ENCODE measurements at regions not wholly inside any gene's neighbourhood (a gene's known extent, or its start where the extent isn't known, plus 50 kb on each side); places are given as distances from the start of the nearest gene placed in this dataset.

DNA sequence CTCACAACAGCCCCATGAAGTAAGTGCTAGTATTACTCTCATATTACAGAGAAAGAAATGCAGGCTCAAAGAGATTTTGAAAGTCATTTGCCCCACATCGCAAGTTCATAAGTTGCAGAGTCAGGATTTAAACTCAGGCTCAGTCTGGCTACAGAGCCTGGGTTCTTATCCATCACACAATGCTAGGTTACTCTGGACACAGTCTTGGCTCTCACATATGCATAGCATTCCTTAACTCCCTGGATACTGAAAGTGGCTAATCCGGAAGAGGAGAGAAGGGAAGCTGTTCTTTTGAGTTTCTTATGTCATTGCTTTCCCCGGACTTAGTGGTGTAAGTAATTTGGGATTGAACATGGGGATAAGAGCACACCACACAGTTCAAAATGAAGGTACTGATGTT lies 357.4 kb upstream of the PLXNA2 start:
- H3K4me3 ChIP-seq, result no peak overlapping the region
- no peaks in the 10 kb centered on the region for H3K27me3 ChIP-seq
- no peaks in the 10 kb centered on the region for H3K4me1 ChIP-seq
- no peak for TF ChIP-seq POLR2AphosphoS5 (IDR thresholded peaks at IDR 0.05; ENCODE audit: insufficient read depth in 1 of 2, low read depth in 1 of 2)
- TF ChIP-seq, protein P1, sequence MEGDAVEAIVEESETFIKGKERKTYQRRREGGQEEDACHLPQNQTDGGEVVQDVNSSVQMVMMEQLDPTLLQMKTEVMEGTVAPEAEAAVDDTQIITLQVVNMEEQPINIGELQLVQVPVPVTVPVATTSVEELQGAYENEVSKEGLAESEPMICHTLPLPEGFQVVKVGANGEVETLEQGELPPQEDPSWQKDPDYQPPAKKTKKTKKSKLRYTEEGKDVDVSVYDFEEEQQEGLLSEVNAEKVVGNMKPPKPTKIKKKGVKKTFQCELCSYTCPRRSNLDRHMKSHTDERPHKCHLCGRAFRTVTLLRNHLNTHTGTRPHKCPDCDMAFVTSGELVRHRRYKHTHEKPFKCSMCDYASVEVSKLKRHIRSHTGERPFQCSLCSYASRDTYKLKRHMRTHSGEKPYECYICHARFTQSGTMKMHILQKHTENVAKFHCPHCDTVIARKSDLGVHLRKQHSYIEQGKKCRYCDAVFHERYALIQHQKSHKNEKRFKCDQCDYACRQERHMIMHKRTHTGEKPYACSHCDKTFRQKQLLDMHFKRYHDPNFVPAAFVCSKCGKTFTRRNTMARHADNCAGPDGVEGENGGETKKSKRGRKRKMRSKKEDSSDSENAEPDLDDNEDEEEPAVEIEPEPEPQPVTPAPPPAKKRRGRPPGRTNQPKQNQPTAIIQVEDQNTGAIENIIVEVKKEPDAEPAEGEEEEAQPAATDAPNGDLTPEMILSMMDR (IDR thresholded peaks at IDR 0.05), result no peak
- intact Hi-C loops (cut with DNase I), result no loop called here
- H3K27ac ChIP-seq, result no peak overlapping the region
- H3K36me3 ChIP-seq, result no peaks in the 10 kb centered on the region
- no peaks in the 10 kb centered on the region for H3K9me3 ChIP-seq
- DNase-seq (ENCODE audit: extremely low spot score in 2 of 2), result peak; percentile 2 to 20

DNA sequence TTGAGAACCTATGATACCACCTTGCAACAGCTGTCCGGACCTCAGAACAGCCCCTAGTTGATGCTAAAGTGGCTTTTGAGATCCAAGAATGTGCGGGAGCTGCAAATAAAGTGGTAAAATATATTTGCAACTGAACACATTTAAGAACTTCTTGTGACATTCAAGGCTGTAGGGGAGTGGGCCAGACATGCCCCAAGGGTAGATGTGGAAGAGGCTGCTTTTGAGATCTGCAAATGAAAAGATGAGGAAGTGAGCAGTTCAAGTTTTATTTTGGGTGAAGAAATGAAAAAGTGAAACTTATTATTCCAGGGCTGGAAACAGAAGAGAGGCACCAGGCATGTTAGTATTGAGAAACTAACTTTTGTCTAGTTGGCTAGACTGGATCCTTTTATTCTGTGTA lies 359.5 kb upstream of the PLXNA2 start:
- H3K36me3 ChIP-seq, result no peaks in the 10 kb centered on the region
- no peaks in the 10 kb centered on the region for H3K9me3 ChIP-seq
- no peaks in the 10 kb centered on the region for H3K4me1 ChIP-seq
- H3K27me3 ChIP-seq, result no peaks in the 10 kb centered on the region
- TF ChIP-seq POLR2A (IDR thresholded peaks at IDR 0.05) (no peak), POLR2AphosphoS5 (IDR thresholded peaks at IDR 0.05; ENCODE audit: insufficient read depth in 1 of 2, low read depth in 1 of 2) (no peak)
- TF ChIP-seq, protein P1 (IDR thresholded peaks at IDR 0.05), result no peak
- H3K4me3 ChIP-seq, result no peak overlapping the region
- intact Hi-C loops (cut with DNase I), result no loop called here
- no peak overlapping the region for H3K27ac ChIP-seq
- peak in 1 of 2 donors; percentile 40 for DNase-seq (ENCODE audit: extremely low spot score in 2 of 2)

DNA sequence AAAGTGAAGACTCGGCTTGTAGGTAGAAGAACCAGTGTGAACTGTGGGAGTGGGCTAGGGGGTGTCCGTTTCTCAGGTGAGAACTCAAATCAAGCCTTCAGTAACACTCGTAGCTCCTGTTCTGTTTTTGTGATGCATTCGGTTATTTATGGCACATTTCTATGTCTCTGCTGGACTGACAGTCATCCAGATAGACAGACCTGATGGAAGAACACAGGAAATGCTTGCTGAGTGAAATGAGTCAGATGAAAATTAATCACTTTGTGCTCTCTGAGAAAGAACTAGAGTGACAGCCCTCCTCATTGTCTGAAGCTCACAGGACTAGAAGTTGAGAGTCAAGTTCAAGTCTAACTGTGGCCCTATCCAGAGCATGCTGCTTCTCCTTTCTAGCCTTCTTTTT lies 360.1 kb upstream of the PLXNA2 start:
- intact Hi-C loops (cut with DNase I), result no loop called here
- peak in 1 of 2 donors; percentile 28 for DNase-seq (ENCODE audit: extremely low spot score in 2 of 2)
- H3K36me3 ChIP-seq, result no peaks in the 10 kb centered on the region
- H3K9me3 ChIP-seq, result no peaks in the 10 kb centered on the region
- H3K4me3 ChIP-seq, result no peak overlapping the region
- H3K27me3 ChIP-seq, result no peaks in the 10 kb centered on the region
- H3K4me1 ChIP-seq, result no peaks in the 10 kb centered on the region
- H3K27ac ChIP-seq, result no peak overlapping the region
- TF ChIP-seq, protein P1 (IDR thresholded peaks at IDR 0.05), result no peak
- no peak for TF ChIP-seq POLR2A (IDR thresholded peaks at IDR 0.05)
- no peak for TF ChIP-seq POLR2AphosphoS5 (IDR thresholded peaks at IDR 0.05; ENCODE audit: insufficient read depth in 1 of 2, low read depth in 1 of 2)

DNA sequence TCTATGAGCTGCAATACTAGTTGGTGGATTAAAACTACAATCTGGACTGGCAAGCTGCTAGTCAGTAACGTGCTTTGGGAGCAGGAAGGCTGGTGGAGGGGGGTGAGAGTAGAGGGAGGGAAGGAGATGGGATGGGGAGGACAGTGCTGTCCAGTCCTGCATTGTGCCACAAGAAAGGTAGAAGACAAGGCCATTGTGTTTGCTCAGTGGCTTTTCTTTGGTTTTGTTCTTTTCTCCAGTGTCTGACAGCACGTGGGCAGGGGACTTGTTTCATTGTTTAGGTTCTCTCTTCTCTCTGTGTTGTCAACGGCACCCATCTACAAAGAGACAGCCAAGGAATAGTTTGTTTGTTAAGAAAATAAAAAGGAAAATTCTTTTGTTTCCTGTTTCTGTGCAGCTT lies 362.8 kb upstream of the PLXNA2 start:
- Histone ChIP-seq H3K27me3 (no peaks in the 10 kb centered on the region), H3K9me3 (no peaks in the 10 kb centered on the region), H3K4me1 (no peaks in the 10 kb centered on the region), H3K36me3 (no peaks in the 10 kb centered on the region), H3K4me3 (no peak overlapping the region), H3K27ac (no peak overlapping the region)
- peak in 1 of 2 donors; percentile 34 for DNase-seq (ENCODE audit: extremely low spot score in 2 of 2)
- TF ChIP-seq POLR2A (IDR thresholded peaks at IDR 0.05), result no peak
- no peak for TF ChIP-seq POLR2AphosphoS5 (IDR thresholded peaks at IDR 0.05; ENCODE audit: insufficient read depth in 1 of 2, low read depth in 1 of 2)
- TF ChIP-seq, protein P1 (IDR thresholded peaks at IDR 0.05), result no peak
- intact Hi-C loops (cut with DNase I), result no loop called here

DNA sequence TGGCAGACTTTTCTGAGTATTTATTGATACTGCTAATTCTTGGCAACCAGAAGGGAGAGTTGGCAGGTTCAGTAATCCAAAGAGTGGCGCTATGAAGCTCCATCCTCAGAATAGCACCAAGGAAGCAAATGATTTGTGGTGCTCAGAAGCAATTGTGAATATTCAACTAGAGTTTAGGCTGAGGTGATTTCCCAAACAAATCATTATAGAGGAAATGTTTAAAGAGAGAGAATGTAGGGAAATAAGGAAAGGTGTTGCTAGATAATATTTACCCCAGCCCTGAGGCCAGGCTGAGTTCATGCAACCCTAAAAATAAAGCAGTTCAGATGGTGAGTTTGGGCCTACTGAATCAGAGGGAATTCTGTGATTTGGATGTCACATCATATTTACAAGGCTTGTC lies 363.4 kb upstream of the PLXNA2 start:
- Histone ChIP-seq H3K27ac (no peak overlapping the region), H3K4me3 (no peak overlapping the region), H3K9me3 (no peaks in the 10 kb centered on the region), H3K27me3 (no peaks in the 10 kb centered on the region), H3K4me1 (no peaks in the 10 kb centered on the region), H3K36me3 (no peaks in the 10 kb centered on the region)
- DNase-seq (ENCODE audit: extremely low spot score in 2 of 2), result peak in 1 of 2 donors; percentile 9
- intact Hi-C loops (cut with DNase I), result no loop called here
- TF ChIP-seq POLR2AphosphoS5 (IDR thresholded peaks at IDR 0.05; ENCODE audit: insufficient read depth in 1 of 2, low read depth in 1 of 2) (no peak), POLR2A (IDR thresholded peaks at IDR 0.05) (no peak)
- TF ChIP-seq, protein P1 (IDR thresholded peaks at IDR 0.05), result no peak
